ENCODE measurements at regions not wholly inside any gene's neighbourhood (a gene's known extent, or its start where the extent isn't known, plus 50 kb on each side); places are given as distances from the start of the nearest gene placed in this dataset.
"Not testable (repeated sequence)": the region's sequence is repeated elsewhere in the genome, so short reads cannot be mapped to it uniquely, and the experiment has no call there.

- TF ChIP-seq CTCF, POLR2A (IDR thresholded peaks at IDR 0.05): not testable (repeated sequence)
These were observed 141.1 kb downstream of the SLCO4C1 start for GRCh38 chr5:102154791-102155605.

Data from adrenal gland (tissue), 5 donors.